ENCODE measurements at regions not wholly inside any gene's neighbourhood (a gene's known extent, or its start where the extent isn't known, plus 50 kb on each side); places are given as distances from the start of the nearest gene placed in this dataset.

DNA sequence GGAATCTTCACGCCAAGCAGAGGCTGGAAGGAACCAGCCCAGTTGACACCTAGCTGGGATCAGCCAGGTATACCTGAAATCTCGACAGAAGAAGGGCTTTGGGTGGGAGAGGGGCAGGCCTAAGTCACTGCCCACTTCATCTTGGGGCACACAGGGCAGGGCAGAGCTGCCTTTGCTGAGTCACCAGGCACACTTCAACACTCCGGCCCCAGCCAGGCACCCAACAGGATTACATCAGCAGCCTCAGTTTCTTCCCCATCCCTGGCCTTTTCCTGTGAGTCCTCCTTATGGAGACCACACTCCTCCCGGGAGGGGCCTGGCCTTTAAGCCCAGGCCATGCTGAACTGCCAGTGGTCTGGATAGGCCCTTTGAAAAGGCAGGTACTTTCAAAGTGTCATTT is 201.7 kb upstream of the HS6ST1 start:
- no peaks in the 10 kb centered on the region for H4K20me1 ChIP-seq (ENCODE audit: insufficient read depth)
- no peaks in the 10 kb centered on the region for H3K9me2 ChIP-seq (ENCODE audit: insufficient read depth)
- H3K27ac ChIP-seq, result peak overlapping the region; percentile 91
- H3K27me3 ChIP-seq (ENCODE audit: insufficient read depth, low read depth), result no peaks in the 10 kb centered on the region
- no peaks in the 10 kb centered on the region for H3K79me2 ChIP-seq (ENCODE audit: low read depth)
- H3F3A ChIP-seq (ENCODE audit: insufficient read depth, low read depth), result peaks cover 14% of the 10 kb centered on the region; the same call in 1 of the 2 replicates
- DNase-seq, result peak; percentile 13 to 36
- BruUV-seq (replicated peaks), result no TSS peak
- intact Hi-C loops (cut with micrococcal nuclease; ENCODE audit: unreplicated experiment), result loop anchor here (5.0 kb wide), 1 partner anchor 93 kb away; no protein-coding TSS in a partner anchor
- peak overlapping the region; percentile 10; the same call in 1 of the 2 replicates for H3K4me3 ChIP-seq
- peaks cover 21% of the 10 kb centered on the region for H3K4me1 ChIP-seq (replicated peaks; ENCODE audit: insufficient read depth)
- no peaks in the 10 kb centered on the region for H3K9me3 ChIP-seq (ENCODE audit: insufficient read depth, low read depth)
- ChIA-PET CTCF (no interaction called here), POLR2A (ENCODE audit: unreplicated experiment) (no interaction called here)
- H2AFZ ChIP-seq, result peak overlapping the region; percentile 76
- peak overlapping the region; percentile 75 for H3K4me2 ChIP-seq
- TF ChIP-seq EZH2 (IDR thresholded peaks at IDR 0.05; ENCODE audit: low read depth), result no peak
- TF ChIP-seq, protein P1, sequence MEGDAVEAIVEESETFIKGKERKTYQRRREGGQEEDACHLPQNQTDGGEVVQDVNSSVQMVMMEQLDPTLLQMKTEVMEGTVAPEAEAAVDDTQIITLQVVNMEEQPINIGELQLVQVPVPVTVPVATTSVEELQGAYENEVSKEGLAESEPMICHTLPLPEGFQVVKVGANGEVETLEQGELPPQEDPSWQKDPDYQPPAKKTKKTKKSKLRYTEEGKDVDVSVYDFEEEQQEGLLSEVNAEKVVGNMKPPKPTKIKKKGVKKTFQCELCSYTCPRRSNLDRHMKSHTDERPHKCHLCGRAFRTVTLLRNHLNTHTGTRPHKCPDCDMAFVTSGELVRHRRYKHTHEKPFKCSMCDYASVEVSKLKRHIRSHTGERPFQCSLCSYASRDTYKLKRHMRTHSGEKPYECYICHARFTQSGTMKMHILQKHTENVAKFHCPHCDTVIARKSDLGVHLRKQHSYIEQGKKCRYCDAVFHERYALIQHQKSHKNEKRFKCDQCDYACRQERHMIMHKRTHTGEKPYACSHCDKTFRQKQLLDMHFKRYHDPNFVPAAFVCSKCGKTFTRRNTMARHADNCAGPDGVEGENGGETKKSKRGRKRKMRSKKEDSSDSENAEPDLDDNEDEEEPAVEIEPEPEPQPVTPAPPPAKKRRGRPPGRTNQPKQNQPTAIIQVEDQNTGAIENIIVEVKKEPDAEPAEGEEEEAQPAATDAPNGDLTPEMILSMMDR (conservative IDR thresholded peaks at IDR 0.05), result no peak
- H3K36me3 ChIP-seq (ENCODE audit: low read depth), result no peaks in the 10 kb centered on the region

DNA sequence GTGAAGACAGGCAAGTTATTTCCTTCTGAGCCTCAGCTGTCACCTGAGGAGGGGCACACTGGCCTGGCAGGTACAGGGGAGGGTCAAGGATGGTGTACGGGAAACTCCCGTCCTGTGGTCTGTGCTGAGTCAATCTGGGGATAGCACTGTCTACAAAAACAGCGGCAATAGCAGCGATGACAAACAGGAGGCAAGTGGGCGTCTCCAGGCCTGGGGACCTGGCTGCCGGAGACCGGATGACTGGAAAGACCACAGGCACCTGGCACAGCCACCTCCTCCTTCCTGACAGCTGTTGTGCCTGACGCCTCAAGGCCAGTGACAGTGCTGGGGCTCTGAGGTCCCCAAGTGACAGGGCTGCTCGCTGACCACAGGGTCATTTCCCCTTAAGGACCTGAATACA is 202.1 kb upstream of the HS6ST1 start:
- intact Hi-C loops (cut with micrococcal nuclease; ENCODE audit: unreplicated experiment), result loop anchor here (5.0 kb wide), 1 partner anchor 93 kb away; no protein-coding TSS in a partner anchor
- H3K9me2 ChIP-seq (ENCODE audit: insufficient read depth), result no peaks in the 10 kb centered on the region
- peak; percentile 77 to 93 for DNase-seq
- TF ChIP-seq EZH2 (IDR thresholded peaks at IDR 0.05; ENCODE audit: low read depth), result no peak
- TF ChIP-seq, protein P1 (conservative IDR thresholded peaks at IDR 0.05), result no peak; the same call in 1 of the 2 replicates
- no peaks in the 10 kb centered on the region for H3K27me3 ChIP-seq (ENCODE audit: insufficient read depth, low read depth)
- H3K36me3 ChIP-seq (ENCODE audit: low read depth), result no peaks in the 10 kb centered on the region
- ChIA-PET CTCF (no interaction called here), POLR2A (ENCODE audit: unreplicated experiment) (no interaction called here)
- no peaks in the 10 kb centered on the region for H3K9me3 ChIP-seq (ENCODE audit: insufficient read depth, low read depth)
- H4K20me1 ChIP-seq (ENCODE audit: insufficient read depth), result no peaks in the 10 kb centered on the region
- H3K4me2 ChIP-seq, result peak overlapping the region; percentile 75
- H3K4me3 ChIP-seq, result peak overlapping the region; percentile 10; the same call in 1 of the 2 replicates
- H3K27ac ChIP-seq, result peak overlapping the region; percentile 91
- no peaks in the 10 kb centered on the region for H3K79me2 ChIP-seq (ENCODE audit: low read depth)
- H3F3A ChIP-seq (ENCODE audit: insufficient read depth, low read depth), result peaks cover 14% of the 10 kb centered on the region; the same call in 1 of the 2 replicates
- peaks cover 21% of the 10 kb centered on the region for H3K4me1 ChIP-seq (replicated peaks; ENCODE audit: insufficient read depth)
- H2AFZ ChIP-seq, result peak overlapping the region; percentile 76
- BruUV-seq (replicated peaks), result no TSS peak

DNA sequence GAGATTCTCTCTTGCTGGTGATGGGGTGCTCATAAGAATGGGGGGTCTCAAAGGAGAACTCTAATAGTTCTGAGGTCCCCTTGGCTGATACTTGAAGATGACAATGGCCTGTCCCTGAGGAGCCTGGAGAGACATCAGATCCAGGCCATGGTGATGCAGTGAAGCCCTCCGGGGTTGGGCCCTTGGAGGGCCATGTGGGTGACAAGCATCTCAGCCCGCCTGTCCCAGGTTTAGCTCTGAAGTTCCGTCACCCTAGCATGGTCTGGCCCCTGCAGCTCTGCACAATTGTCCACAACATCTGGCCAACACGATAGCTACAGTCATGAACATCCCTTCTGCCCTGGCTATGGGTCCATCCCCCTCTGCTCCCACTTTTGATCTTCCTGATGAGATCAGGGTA is 202.8 kb upstream of the HS6ST1 start:
- Histone ChIP-seq H3K4me3 (no peak overlapping the region), H3K4me1 (replicated peaks; ENCODE audit: insufficient read depth) (peaks cover 21% of the 10 kb centered on the region), H3K79me2 (ENCODE audit: low read depth) (no peaks in the 10 kb centered on the region), H3K9me3 (ENCODE audit: insufficient read depth, low read depth) (no peaks in the 10 kb centered on the region), H3K27ac (no peak overlapping the region; the same call in 1 of the 2 replicates), H3K9me2 (ENCODE audit: insufficient read depth) (no peaks in the 10 kb centered on the region), H3K4me2 (peak overlapping the region; percentile 75), H3F3A (ENCODE audit: insufficient read depth, low read depth) (peaks cover 14% of the 10 kb centered on the region; the same call in 1 of the 2 replicates), H3K36me3 (ENCODE audit: low read depth) (no peaks in the 10 kb centered on the region), H3K27me3 (ENCODE audit: insufficient read depth, low read depth) (no peaks in the 10 kb centered on the region), H2AFZ (no peak overlapping the region), H4K20me1 (ENCODE audit: insufficient read depth) (no peaks in the 10 kb centered on the region)
- no TSS peak for BruUV-seq (replicated peaks)
- CTCF ChIA-PET, result no interaction called here
- POLR2A ChIA-PET (ENCODE audit: unreplicated experiment), result no interaction called here
- intact Hi-C loops (cut with micrococcal nuclease; ENCODE audit: unreplicated experiment), result loop anchor here (5.0 kb wide), 1 partner anchor 94 kb away; no protein-coding TSS in a partner anchor
- TF ChIP-seq, protein P1 (conservative IDR thresholded peaks at IDR 0.05), result no peak
- no peak for TF ChIP-seq EZH2 (IDR thresholded peaks at IDR 0.05; ENCODE audit: low read depth)
- DNase-seq, result no peak
